Fibroblast of skin of back (primary cell): ENCODE measurements at regions not wholly inside any gene's neighbourhood (a gene's known extent, or its start where the extent isn't known, plus 50 kb on each side); places are given as distances from the start of the nearest gene placed in this dataset.
"Not testable (repeated sequence)": the region's sequence is repeated elsewhere in the genome, so short reads cannot be mapped to it uniquely, and the experiment has no call there.

Source experiments
- DNase-seq: peaks from one replicate; pipeline ENCODE4 v3.0.0-alpha.2; 2013

- peak; percentile 62 for DNase-seq
These were observed 395.2 kb upstream of the TPM1 start for GRCh38 chr15:62647202-62647842.

DNA sequence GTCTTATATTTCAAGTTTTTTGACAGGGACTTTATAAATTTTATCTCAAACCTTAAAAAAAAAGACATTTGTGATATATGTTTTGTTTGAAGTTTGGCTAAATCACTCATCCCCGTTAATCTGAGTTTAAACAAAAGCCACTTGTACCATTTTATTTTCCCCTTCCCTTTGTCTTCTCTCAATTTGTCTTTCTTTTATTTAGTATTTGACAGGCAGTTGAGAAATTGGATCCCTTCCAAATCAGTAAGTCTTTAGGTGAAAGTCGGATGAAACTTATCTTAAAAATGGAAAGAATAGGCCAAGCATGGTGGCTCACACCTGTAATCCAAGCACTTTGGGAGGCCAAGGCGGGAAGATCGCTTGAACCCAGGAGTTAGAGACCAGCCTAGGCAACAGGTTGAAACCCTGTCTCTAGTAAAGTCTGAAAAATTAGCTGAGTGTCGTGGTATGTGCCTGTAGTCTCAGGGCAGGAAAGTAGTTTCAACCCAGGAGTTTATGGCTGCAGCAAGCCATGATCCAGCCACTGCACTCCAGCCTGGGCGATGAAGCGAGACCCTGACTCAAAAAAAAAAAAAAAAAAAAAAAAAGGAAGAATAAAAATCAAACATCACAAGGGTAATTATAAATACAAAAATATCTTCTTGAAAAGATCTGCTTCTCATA is 394.6 kb upstream of the TPM1 start:
- DNase-seq = no peak

GRCh38 chr15:62648954-62649353 is 393.6 kb upstream of the TPM1 start:
- peak; percentile 11 for DNase-seq

DNA sequence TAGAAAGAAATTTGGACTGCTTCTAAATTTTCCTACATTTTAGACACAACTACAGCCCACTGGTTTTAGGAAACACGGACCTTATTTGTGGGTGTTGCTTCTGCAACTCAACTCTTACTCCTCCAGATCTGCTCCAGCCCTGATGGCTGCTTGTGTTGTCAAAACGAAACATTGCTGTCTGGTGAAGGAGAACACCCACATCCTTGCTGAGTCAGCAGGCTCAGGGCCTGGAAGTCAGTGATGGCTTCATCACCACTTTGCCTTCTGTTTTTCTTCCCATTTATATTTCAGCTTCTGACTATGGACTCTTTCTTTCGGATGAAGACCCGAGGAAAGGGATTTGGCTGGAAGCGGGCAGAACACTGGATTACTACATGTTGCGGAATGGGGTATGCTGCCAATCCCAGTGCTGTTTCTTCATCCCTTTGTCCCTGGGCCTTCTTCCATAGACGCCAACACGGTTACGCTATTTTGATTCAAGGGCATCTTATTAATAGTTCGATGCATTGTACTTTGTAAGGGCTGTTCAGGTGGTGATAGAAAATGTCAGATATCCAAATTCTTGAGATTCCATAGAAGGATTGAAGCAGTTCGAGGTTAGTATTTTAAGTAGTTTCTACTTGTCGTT is 392.6 kb upstream of the TPM1 start:
- peak; percentile 13 for DNase-seq

GRCh38 chr15:62653122-62653521 is 389.4 kb upstream of the TPM1 start:
- no peak for DNase-seq

DNA sequence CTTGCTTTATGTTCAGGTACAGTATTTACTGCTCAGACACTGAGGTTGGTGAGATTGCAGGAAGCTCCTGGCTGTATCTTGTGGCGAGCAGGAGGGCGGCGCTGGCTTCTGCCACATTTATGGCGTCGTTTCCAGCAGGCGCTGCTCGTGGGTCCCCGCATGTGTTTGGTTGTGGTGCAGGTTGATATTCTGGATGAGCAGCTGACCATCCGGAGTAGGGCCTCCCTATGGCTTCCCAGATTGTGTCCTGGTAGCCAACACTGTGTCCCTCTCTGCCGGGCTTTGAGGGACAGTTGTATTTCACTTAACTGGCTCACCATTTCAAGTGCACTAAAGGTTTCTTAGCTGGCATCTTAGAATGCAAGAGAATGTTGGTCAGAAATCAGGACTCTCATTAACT is 386.5 kb upstream of the TPM1 start:
- DNase-seq = no peak

DNA sequence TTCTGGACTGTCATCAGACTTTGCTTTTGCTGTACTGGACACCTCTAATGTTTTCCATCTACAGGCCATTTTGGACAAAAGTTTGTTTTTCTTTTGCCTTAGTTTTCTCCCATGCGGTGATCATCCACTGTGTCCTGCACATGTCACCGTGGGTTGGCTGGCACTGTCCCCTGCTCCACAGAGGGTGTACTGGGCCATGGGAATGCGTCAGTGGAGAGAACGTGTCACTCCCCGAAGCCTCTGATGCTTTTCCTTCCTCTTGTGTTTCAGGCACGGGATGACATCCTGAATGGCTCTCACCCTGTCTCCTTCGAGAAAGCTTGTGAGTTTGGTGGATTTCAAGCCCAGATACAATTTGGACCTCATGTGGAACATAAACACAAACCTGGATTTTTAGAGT is 385.0 kb upstream of the TPM1 start:
- not testable (repeated sequence) for DNase-seq

DNA sequence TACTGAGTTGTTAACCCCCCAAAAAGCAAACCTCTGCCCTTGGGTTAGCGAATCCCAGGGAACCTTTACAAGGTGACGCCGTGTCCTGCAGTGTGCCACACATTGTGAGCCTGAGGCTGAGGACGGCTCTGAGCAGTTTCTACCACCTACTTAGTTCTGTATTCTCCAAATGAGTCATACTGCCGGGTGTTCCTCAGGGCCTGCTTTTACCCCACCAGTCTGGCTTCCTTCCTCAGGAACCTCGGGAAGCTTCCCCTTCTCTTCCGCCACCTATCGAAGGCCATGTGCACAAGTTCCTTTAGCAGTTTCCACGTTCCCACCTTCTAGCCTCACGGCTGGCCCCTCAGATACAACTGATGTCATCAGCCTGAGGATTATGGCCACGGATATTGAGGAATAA is 384.0 kb upstream of the TPM1 start:
- DNase-seq = peak; percentile 7

- DNase-seq = no peak
These were observed 379.0 kb upstream of the TPM1 start for GRCh38 chr15:62663547-62663946.

DNA sequence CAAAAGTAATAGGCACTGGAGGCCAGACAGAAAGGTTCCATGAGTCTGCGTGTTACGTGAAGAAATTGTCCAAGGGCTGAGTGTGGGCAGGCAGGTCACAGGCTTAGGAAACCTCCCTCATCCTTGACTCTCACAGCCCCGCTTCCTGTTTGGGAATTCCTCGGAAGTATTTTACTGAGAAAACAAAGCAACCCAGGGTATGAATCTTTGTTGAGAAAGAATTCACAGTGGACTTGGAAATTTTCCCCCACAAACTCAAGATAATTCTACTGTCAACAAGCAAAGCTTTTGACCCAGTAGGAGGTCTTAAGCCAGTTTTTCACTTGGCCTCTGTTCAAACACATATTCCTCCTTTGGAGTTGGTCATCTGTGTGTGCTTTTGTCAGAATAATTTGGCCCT is 377.1 kb upstream of the TPM1 start:
- DNase-seq = peak; percentile 62

GRCh38 chr15:62666046-62666445 is 376.5 kb upstream of the TPM1 start:
- no peak for DNase-seq

GRCh38 chr15:62672268-62672667 is 370.3 kb upstream of the TPM1 start:
- DNase-seq = peak; percentile 45

GRCh38 chr15:62676891-62677290 is 365.7 kb upstream of the TPM1 start:
- no peak for DNase-seq

GRCh38 chr15:62681939-62682896 is 360.3 kb upstream of the TPM1 start:
- DNase-seq = no peak

- DNase-seq = not testable (repeated sequence)
These were observed 359.4 kb upstream of the TPM1 start for GRCh38 chr15:62683192-62683591.

DNA sequence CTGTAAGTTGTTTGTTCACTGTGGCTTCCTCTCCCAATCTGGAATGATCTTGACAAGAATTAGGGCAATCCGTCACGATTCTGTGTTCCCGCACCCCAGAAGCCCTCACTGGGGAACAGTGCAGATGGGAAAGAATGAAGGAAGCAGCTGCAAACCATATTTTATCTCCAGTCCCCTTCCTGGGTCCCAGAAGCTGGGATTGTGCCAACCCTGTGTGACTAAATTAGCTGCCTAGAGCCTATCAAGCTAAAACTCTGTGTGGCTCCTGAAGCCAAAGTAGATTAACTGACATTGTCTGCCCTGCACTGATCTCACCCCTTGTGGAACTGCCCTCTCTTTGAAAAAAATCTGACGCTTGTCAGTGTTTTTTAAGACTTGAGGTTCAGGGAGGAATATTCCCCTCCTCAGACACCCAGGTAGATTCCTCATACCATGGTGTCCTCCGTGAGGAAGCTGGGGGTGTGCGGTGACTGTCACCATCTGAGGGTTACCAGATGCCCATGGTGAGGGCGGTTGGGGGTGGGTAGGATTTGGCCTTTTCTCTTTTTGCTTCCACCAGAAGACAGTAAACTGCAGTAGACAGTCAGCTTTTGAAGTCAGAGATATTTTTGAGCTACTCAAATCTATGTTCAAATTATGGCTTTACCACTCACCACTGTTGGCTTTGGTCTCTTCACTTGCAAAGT is 358.3 kb upstream of the TPM1 start:
- DNase-seq = no peak

DNA sequence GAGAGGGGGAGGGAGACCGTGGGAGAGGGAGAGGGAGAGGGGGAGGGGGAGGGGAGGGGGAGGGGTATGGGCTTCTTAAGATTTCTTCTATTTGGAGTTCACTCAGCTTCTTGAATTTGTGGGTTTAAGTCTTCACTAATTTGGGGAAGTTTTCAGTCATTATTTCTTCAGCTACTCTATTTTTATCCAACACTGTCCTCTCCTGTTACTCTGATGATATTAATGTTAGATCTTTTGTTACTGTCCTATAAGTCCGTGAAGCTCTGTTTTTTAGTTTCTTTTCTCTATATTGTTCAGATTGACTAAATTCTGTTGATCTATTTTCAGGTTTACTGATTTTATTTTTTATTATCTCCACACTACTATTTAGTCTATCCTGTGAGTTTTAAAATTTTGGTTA is 351.5 kb upstream of the TPM1 start:
- DNase-seq = no peak

DNA sequence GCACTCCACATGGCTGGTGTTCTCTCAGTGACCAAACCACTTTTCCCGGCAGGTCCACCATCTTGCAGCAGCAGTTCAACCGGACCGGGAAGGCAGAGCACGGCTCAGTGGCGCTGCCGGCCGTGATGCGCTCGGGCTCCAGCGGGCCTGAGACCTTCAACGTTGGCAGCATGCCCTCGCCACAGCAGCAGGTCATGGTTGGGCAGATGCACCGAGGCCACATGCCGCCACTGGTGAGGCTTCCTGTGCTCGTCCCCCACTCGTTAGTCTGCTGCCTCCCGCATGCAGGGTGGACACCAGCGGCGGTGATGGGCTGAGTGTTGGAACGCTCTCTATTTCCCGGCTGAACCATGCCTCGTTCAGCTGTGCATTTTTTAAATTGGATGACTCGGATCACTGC is 344.9 kb upstream of the TPM1 start:
- DNase-seq = no peak

DNA sequence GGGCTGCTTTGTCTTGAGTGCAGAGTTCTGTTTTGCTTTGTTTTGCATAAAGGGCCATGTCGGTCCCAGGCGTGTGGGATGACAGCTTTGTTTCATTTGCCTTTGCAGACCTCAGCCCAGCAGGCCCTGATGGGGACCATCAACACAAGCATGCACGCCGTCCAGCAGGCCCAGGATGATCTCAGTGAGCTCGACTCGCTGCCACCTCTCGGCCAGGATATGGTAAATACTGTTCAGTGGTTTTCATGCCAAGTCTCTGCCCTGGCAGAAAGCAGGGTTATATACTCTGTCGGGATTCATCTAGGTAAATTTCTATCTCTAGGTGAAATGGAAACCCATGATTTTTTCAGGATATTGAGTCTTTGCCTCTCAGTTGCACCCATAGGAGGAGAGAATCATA is 343.9 kb upstream of the TPM1 start:
- no peak for DNase-seq

GRCh38 chr15:62706317-62706716 is 336.2 kb upstream of the TPM1 start:
- DNase-seq = no peak

- DNase-seq = no peak
These were observed 334.1 kb upstream of the TPM1 start for GRCh38 chr15:62708470-62708869.

DNA sequence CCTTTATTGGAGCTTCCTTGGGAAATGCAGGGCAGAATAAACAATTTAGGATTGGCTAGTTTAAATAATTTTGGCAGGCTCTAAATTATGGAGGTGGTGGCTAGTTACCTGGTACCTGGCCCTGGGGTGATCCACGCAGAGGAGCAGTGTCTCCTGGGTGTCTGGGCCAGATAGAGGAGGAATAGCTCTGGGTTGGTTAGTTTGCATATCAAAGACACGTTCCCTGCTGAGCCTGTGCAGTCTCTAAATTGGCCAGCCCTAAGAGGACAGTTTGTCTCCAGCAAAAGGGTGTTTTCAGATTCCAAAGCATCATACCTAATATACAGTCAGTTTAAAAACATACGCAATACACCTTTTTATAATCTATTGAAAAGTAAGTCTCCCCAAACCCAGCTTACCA is 333.3 kb upstream of the TPM1 start:
- no peak for DNase-seq
